IMR-90 (cell line): ENCODE measurements at regions not wholly inside any gene's neighbourhood (a gene's known extent, or its start where the extent isn't known, plus 50 kb on each side); places are given as distances from the start of the nearest gene placed in this dataset.

Experiments used
- MXI1 ChIP-seq: IDR thresholded peaks from 2 replicates; pipeline ENCODE4 v1.6.1; 2012; ENCODE audit warnings: low read depth, mild to moderate bottlenecking, low read length, moderate library complexity, borderline replicate concordance
- TF ChIP-seq, protein P1 (sequence below): conservative IDR thresholded peaks from 2 replicates; pipeline ENCODE4 v1.5.1; 2012; ENCODE audit warnings: mild to moderate bottlenecking, low read depth, low read length, improper control_type of control experiment

DNA sequence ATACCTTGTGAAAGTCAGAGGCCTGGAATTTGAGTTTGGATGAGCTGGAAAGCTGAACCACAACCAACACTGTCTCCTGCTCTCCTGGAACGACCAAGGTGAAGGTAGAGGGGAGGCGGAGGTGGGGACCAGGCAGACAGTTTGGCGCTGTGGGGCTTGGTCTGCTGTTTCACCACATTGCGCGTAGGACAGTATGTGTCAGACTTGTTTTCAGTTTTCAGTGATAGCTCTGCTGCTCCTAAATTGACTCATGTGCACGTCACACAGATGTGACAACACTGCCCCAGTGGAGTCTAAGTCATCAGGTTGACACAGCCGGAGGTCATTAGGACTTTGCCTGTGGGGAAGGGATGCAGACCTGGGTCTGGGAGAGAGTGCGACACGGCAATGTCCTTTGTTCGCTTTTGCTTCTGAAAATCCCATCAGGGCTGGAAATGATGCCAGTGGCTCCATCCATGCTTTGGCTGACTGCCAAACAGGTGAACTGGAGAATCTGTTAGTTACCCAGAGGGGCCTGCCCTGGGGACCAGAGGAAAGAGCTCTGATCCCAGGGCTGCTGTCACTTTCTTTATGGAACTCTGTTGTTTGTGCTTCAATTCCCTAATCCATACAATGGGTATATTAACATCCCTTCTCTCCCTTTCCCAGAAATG lies 255.5 kb downstream of the CDC5L start:
- TF ChIP-seq MXI1: no peak
- TF ChIP-seq, protein P1, sequence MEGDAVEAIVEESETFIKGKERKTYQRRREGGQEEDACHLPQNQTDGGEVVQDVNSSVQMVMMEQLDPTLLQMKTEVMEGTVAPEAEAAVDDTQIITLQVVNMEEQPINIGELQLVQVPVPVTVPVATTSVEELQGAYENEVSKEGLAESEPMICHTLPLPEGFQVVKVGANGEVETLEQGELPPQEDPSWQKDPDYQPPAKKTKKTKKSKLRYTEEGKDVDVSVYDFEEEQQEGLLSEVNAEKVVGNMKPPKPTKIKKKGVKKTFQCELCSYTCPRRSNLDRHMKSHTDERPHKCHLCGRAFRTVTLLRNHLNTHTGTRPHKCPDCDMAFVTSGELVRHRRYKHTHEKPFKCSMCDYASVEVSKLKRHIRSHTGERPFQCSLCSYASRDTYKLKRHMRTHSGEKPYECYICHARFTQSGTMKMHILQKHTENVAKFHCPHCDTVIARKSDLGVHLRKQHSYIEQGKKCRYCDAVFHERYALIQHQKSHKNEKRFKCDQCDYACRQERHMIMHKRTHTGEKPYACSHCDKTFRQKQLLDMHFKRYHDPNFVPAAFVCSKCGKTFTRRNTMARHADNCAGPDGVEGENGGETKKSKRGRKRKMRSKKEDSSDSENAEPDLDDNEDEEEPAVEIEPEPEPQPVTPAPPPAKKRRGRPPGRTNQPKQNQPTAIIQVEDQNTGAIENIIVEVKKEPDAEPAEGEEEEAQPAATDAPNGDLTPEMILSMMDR: no peak
